WERI-Rb-1 (cell line): ENCODE measurements at regions not wholly inside any gene's neighbourhood (a gene's known extent, or its start where the extent isn't known, plus 50 kb on each side); places are given as distances from the start of the nearest gene placed in this dataset.

Source experiments
- DNase-seq: peaks from one replicate; pipeline ENCODE4 v3.0.0-alpha.2; 2020
- H3K27ac ChIP-seq: fragments of 250-450 bp; sonication (Bioruptor Pico); 2 replicates; pipeline ENCODE4 v1.5.1; 2020; ENCODE audit warnings: mild to moderate bottlenecking, moderate library complexity
- H3K27me3 ChIP-seq: fragments of 250-450 bp; sonication (Bioruptor Pico); 2 replicates; pipeline ENCODE4 v1.5.1; 2021; ENCODE audit warnings: mild to moderate bottlenecking, low read depth, moderate library complexity; ENCODE audit not compliant: insufficient read depth, severe bottlenecking
- H3K36me3 ChIP-seq: fragments of 250-450 bp; sonication (Bioruptor Pico); 2 replicates; pipeline ENCODE4 v1.5.1; 2020; ENCODE audit warnings: mild to moderate bottlenecking, moderate library complexity
- H3K4me3 ChIP-seq: 2 replicates; pipeline ENCODE4 v1.5.1; 2011; ENCODE audit warnings: low read depth, mild to moderate bottlenecking, control low read depth, low read length
- H3K9me3 ChIP-seq: fragments of 250-450 bp; sonication (Bioruptor Pico); 2 replicates; pipeline ENCODE4 v1.5.1; 2021; ENCODE audit warnings: mild to moderate bottlenecking, moderate library complexity; ENCODE audit not compliant: severe bottlenecking
- CTCF ChIP-seq: IDR thresholded peaks from 2 replicates; pipeline ENCODE4 v1.5.1; 2011; ENCODE audit warnings: low read depth, mild to moderate bottlenecking, control low read depth, inconsistent platforms, low read length

- no peak for DNase-seq
- Histone ChIP-seq H3K27ac (no peak overlapping the region), H3K4me3 (no peak overlapping the region), H3K9me3 (no peaks in the 10 kb centered on the region), H3K36me3 (no peaks in the 10 kb centered on the region), H3K27me3 (no peaks in the 10 kb centered on the region)
- TF ChIP-seq CTCF = no peak
Measured at GRCh38 chr10:10786109-10787090, 231.3 kb upstream of the CELF2 start.

GRCh38 chr10:10787586-10787985, 230.1 kb upstream of the CELF2 start:
- no peak for DNase-seq
- Histone ChIP-seq H3K27ac (no peak overlapping the region), H3K36me3 (no peaks in the 10 kb centered on the region), H3K27me3 (no peaks in the 10 kb centered on the region), H3K9me3 (no peaks in the 10 kb centered on the region), H3K4me3 (no peak overlapping the region)
- no peak for TF ChIP-seq CTCF

- Histone ChIP-seq H3K27me3 (no peaks in the 10 kb centered on the region), H3K9me3 (no peaks in the 10 kb centered on the region), H3K36me3 (no peaks in the 10 kb centered on the region), H3K4me3 (no peak overlapping the region), H3K27ac (no peak overlapping the region)
- TF ChIP-seq CTCF = no peak
- no peak for DNase-seq
Measured at GRCh38 chr10:10788761-10789160, 228.9 kb upstream of the CELF2 start.

GRCh38 chr10:10791869-10792268, 225.8 kb upstream of the CELF2 start:
- Histone ChIP-seq H3K27ac (no peak overlapping the region), H3K36me3 (no peaks in the 10 kb centered on the region), H3K27me3 (no peaks in the 10 kb centered on the region), H3K9me3 (no peaks in the 10 kb centered on the region), H3K4me3 (no peak overlapping the region)
- no peak for DNase-seq
- no peak for TF ChIP-seq CTCF

GRCh38 chr10:10792681-10793080, 225.0 kb upstream of the CELF2 start:
- DNase-seq = no peak
- Histone ChIP-seq H3K27me3 (no peaks in the 10 kb centered on the region), H3K27ac (no peak overlapping the region), H3K36me3 (no peaks in the 10 kb centered on the region), H3K4me3 (no peak overlapping the region), H3K9me3 (no peaks in the 10 kb centered on the region)
- TF ChIP-seq CTCF = no peak

GRCh38 chr10:10794046-10794445, 223.6 kb upstream of the CELF2 start:
- Histone ChIP-seq H3K9me3 (no peaks in the 10 kb centered on the region), H3K4me3 (no peak overlapping the region), H3K36me3 (no peaks in the 10 kb centered on the region), H3K27ac (no peak overlapping the region), H3K27me3 (no peaks in the 10 kb centered on the region)
- no peak for DNase-seq
- TF ChIP-seq CTCF = no peak
